ENCODE measurements at regions not wholly inside any gene's neighbourhood (a gene's known extent, or its start where the extent isn't known, plus 50 kb on each side); places are given as distances from the start of the nearest gene placed in this dataset.

DNA sequence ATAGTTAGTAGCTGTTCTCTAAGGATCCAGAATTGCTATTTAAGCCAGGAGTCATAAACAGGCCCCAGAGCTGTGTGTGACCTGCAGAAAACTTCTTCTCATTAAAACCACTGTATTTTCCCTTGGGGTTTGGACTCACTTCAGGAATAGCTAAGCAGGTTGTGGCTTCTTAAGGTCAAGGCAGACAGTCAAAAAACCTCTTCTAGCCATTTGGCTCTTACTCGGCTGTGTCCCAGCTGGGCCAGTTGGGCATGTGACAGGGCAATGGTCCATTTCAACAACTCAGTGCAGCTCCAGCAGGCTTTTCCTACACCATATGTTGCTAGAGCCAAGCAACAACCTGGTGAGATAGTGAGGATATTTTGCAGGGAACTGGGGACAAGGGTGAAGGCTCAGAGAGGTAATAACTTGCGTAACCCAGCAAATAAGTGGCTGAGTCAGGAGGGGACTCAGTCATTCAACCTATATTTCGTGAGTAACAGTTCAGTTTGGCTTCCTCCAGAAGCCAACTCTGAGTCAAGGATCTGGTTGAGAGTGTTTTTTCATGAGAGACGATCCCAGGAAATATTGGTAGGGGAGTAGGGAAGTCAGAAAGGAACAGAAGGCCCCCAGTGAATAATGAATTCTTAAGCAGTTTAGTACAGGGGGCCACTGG is 115.4 kb upstream of the PPP2R2B start:
- Mint-ChIP-seq H3K27ac (ENCODE audit: unreplicated experiment) (no peak overlapping the region), H3K4me1 (ENCODE audit: unreplicated experiment) (no peaks in the 10 kb centered on the region)
- DNase-seq (ENCODE audit: extremely low spot score, unreplicated experiment) = no peak

GRCh38 chr5:146995878-146996277 is 117.3 kb upstream of the PPP2R2B start:
- Mint-ChIP-seq H3K27ac (ENCODE audit: unreplicated experiment) (no peak overlapping the region), H3K36me3 (ENCODE audit: unreplicated experiment) (no peaks in the 10 kb centered on the region), H3K4me1 (ENCODE audit: unreplicated experiment) (no peaks in the 10 kb centered on the region), H3K9me3 (ENCODE audit: unreplicated experiment) (peaks cover 3% of the 10 kb centered on the region), H3K27me3 (ENCODE audit: unreplicated experiment) (no peaks in the 10 kb centered on the region), H3K4me3 (ENCODE audit: unreplicated experiment) (no peak overlapping the region)
- DNase-seq (ENCODE audit: extremely low spot score, unreplicated experiment) = no peak
- TF ChIP-seq CTCF (IDR thresholded peaks at IDR 0.05) = no peak

More for the DNA sequence above, 115.4 kb upstream of the PPP2R2B start:
- no peak for TF ChIP-seq CTCF (IDR thresholded peaks at IDR 0.05)
- no peak overlapping the region for H3K4me3 Mint-ChIP-seq (ENCODE audit: unreplicated experiment)
- no peaks in the 10 kb centered on the region for H3K27me3 Mint-ChIP-seq (ENCODE audit: unreplicated experiment)
- H3K36me3 Mint-ChIP-seq (ENCODE audit: unreplicated experiment) = no peaks in the 10 kb centered on the region
- H3K9me3 Mint-ChIP-seq (ENCODE audit: unreplicated experiment) = peaks cover 20% of the 10 kb centered on the region

DNA sequence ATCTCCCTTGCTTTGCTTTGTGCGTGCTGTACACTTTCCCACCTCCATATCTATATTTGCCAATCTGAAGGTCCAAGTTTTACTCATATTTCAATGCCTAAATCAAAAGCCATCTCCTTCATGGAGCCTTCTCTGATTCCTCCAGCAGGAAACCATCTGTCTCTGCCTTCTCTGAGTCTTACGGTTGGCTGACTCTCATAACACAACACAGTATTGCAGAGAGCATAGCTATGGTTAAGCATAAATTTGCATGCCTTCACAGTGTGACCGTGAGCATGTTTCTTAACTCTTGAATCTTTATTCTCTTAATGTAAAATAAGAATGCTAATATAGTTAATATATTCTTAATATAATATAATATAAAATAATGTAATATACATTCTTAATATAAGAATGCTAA is 136.8 kb upstream of the PPP2R2B start:
- Mint-ChIP-seq H3K4me1 (ENCODE audit: unreplicated experiment) (no peaks in the 10 kb centered on the region), H3K4me3 (ENCODE audit: unreplicated experiment) (no peak overlapping the region), H3K27me3 (ENCODE audit: unreplicated experiment) (no peaks in the 10 kb centered on the region), H3K27ac (ENCODE audit: unreplicated experiment) (no peak overlapping the region), H3K9me3 (ENCODE audit: unreplicated experiment) (no peaks in the 10 kb centered on the region), H3K36me3 (ENCODE audit: unreplicated experiment) (no peaks in the 10 kb centered on the region)
- DNase-seq (ENCODE audit: extremely low spot score, unreplicated experiment) = no peak
- TF ChIP-seq CTCF (IDR thresholded peaks at IDR 0.05) = no peak

DNA sequence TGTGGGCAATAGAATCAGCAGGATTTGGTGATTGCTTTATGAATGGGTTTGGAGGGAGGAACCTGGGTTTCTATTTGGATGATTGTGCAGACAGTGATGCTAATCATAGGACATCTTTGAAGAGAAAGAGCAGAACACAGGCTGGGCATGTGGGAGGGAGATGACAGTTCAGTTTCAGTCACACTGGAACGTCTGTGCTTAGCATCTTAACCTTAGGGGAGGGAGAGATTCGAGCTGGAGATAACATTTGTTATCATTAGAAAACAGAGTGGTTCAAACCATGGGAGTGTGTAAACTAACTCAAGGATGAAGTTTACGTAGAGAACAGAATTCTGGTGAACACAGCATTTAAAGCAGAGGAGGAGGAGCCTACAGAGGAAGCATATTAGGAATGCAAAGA is 138.6 kb upstream of the PPP2R2B start:
- no peak for TF ChIP-seq CTCF (IDR thresholded peaks at IDR 0.05)
- H3K9me3 Mint-ChIP-seq (ENCODE audit: unreplicated experiment) = no peaks in the 10 kb centered on the region
- no peak for DNase-seq (ENCODE audit: extremely low spot score, unreplicated experiment)
- no peaks in the 10 kb centered on the region for H3K36me3 Mint-ChIP-seq (ENCODE audit: unreplicated experiment)
- H3K27me3 Mint-ChIP-seq (ENCODE audit: unreplicated experiment) = no peaks in the 10 kb centered on the region
- no peaks in the 10 kb centered on the region for H3K4me1 Mint-ChIP-seq (ENCODE audit: unreplicated experiment)
- no peak overlapping the region for H3K27ac Mint-ChIP-seq (ENCODE audit: unreplicated experiment)
- H3K4me3 Mint-ChIP-seq (ENCODE audit: unreplicated experiment) = no peak overlapping the region

DNA sequence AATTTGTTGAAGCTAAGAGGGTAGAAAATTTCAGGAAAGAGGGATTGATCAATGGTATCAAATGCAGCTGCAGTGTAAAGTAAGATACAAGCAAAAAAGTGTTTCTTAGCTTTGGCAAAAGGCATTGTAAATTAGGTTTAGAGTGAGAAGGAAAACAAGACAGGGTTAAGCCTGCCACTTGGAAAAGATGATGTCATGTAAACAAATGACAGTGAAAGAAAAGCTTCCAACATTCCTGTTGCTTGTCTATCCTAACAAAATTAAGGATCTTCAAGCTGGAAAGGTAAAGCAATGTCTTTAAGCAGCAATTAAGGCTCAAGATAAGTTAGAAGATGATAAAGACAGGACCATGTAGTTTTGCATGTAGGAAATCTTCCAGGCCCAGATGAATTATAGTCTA is 139.1 kb upstream of the PPP2R2B start:
- Mint-ChIP-seq H3K4me3 (ENCODE audit: unreplicated experiment) (no peak overlapping the region), H3K36me3 (ENCODE audit: unreplicated experiment) (no peaks in the 10 kb centered on the region), H3K9me3 (ENCODE audit: unreplicated experiment) (no peaks in the 10 kb centered on the region), H3K27me3 (ENCODE audit: unreplicated experiment) (no peaks in the 10 kb centered on the region), H3K4me1 (ENCODE audit: unreplicated experiment) (no peaks in the 10 kb centered on the region), H3K27ac (ENCODE audit: unreplicated experiment) (no peak overlapping the region)
- DNase-seq (ENCODE audit: extremely low spot score, unreplicated experiment) = no peak
- no peak for TF ChIP-seq CTCF (IDR thresholded peaks at IDR 0.05)

Measured in osteocyte (in vitro differentiated cells).